Left lobe of liver (tissue), 2 donors: ENCODE measurements at regions not wholly inside any gene's neighbourhood (a gene's known extent, or its start where the extent isn't known, plus 50 kb on each side); places are given as distances from the start of the nearest gene placed in this dataset.
"Not testable (repeated sequence)": the region's sequence is repeated elsewhere in the genome, so short reads cannot be mapped to it uniquely, and the experiment has no call there.

Experiments
- ATAC-seq: fragments of 200-7000 bp; cut with Tn5 transposase; one replicate; pipeline ENCODE4 v1.9.1; 2020; ENCODE audit warnings: mild to moderate bottlenecking, moderate library complexity
- DNase-seq: peaks from one replicate; pipeline ENCODE4 v3.0.0-alpha.2; 2020; ENCODE audit warnings: low spot score
- donor health status: DM: no; HTN: no; CAD: no; lungs with moderate emphysema.
- donor health status: DM: no; HTN: yes; CAD: no.

- ATAC-seq, DNase-seq: not testable (repeated sequence)
Observed at GRCh38 chr10:38451306-38451967, 357.3 kb downstream of the ZNF37A start.
